Body of pancreas (tissue), 4 donors: ENCODE measurements at regions not wholly inside any gene's neighbourhood (a gene's known extent, or its start where the extent isn't known, plus 50 kb on each side); places are given as distances from the start of the nearest gene placed in this dataset.

ENCODE experiments used
- ATAC-seq: fragments of 150-250 bp; one replicate; pipeline ENCODE4 v1.9.1; 2016
- DNase-seq, 4 donors: peaks; one replicate each; pipeline ENCODE4 v3.0.0-alpha.2; 2019
- H3K27ac ChIP-seq, 4 donors: fragments of 200-600 bp; sonication (generic); 1 replicate in 3 of 4; 2 replicates in 1 of 4; pipeline versions ENCODE4 v1.5.1 to v1.6.1; 2016 to 2019; ENCODE audit warnings: mild to moderate bottlenecking in 1 of 4, mixed read lengths in 1 of 4, moderate library complexity in 1 of 4
- H3K27me3 ChIP-seq, 2 donors: fragments of 200-600 bp; sonication (generic); one replicate each; pipeline ENCODE4 v1.6.0; 2016; ENCODE audit warnings: mild to moderate bottlenecking in 1 of 2
- H3K36me3 ChIP-seq, 2 donors: fragments of 200-600 bp; sonication (generic); replicated peaks in 1 of 2; 2 replicates each; pipeline ENCODE4 v1.5.1; 2016; ENCODE audit warnings: low read depth in 2 of 2; ENCODE audit not compliant: insufficient read depth in 1 of 2
- H3K4me1 ChIP-seq: fragments of 200-600 bp; sonication (generic); one replicate; pipeline ENCODE4 v1.6.0; 2016
- H3K4me3 ChIP-seq, 2 donors: fragments of 200-600 bp; sonication (generic); 1 replicate in 1 of 2; 2 replicates in 1 of 2; pipeline ENCODE4 v1.5.1; 2016 to 2019
- H3K9me3 ChIP-seq, 3 donors: fragments of 200-600 bp; sonication (generic); 1 replicate in 2 of 3; 2 replicates in 1 of 3; pipeline ENCODE4 v1.5.1; 2016
- CTCF ChIP-seq, 7 experiments: fragments of 450-650 bp in 4 of 7; fragments of 200-600 bp in 3 of 7; sonication (generic) in 3 of 7; IDR thresholded peaks; one replicate each; pipeline ENCODE4 v1.5.1; 2016 to 2019; ENCODE audit warnings: antibody characterized with exemption in 7 of 7
- POLR2A ChIP-seq, 3 donors: fragments of 450-650 bp; IDR thresholded peaks; one replicate each; pipeline ENCODE4 v1.6.1; 2016; ENCODE audit warnings: antibody characterized with exemption in 3 of 3, mild to moderate bottlenecking in 2 of 3
- WGBS, 2 donors: methylation state at CpG; one replicate each; pipeline ENCODE4 v1.1.5; 2017; 5-methylcytosine and 5-hydroxymethylcytosine counted together
- intact Hi-C: fragments of 100-400 bp; cut with DNase I; formaldehyde crosslinking; loops from one replicate; pipeline ENCODE4 v1.15.1; 2023

GRCh38 chr9:13992138-13993088 lies 321.5 kb downstream of the NFIB start:
- Histone ChIP-seq H3K27ac (no peak overlapping the region), H3K4me3 (no peak overlapping the region), H3K36me3 (no peaks in the 10 kb centered on the region), H3K27me3 (no peaks in the 10 kb centered on the region), H3K9me3 (no peaks in the 10 kb centered on the region), H3K4me1 (no peaks in the 10 kb centered on the region)
- 74 to 82% methylated on average over 8 of the region's 8 CpGs for WGBS, 2 donors
- intact Hi-C loops: no loop called here
- DNase-seq (no peak), ATAC-seq (no peak)
- TF ChIP-seq POLR2A (IDR thresholded peaks at IDR 0.05) (no peak), CTCF (IDR thresholded peaks at IDR 0.05) (no peak)

GRCh38 chr9:13991395-13991794 lies 322.5 kb downstream of the NFIB start:
- Histone ChIP-seq H3K4me1 (no peaks in the 10 kb centered on the region), H3K36me3 (no peaks in the 10 kb centered on the region), H3K4me3 (no peak overlapping the region), H3K27ac (no peak overlapping the region), H3K27me3 (no peaks in the 10 kb centered on the region), H3K9me3 (no peaks in the 10 kb centered on the region)
- ATAC-seq (no peak), DNase-seq (no peak)
- 85 to 100% methylated on average over 1 of the region's 1 CpG for WGBS, 2 donors
- TF ChIP-seq POLR2A (IDR thresholded peaks at IDR 0.05): no peak
- no peak for TF ChIP-seq CTCF (IDR thresholded peaks at IDR 0.05)
- intact Hi-C loops: no loop called here

GRCh38 chr9:13990994-13991393 lies 322.9 kb downstream of the NFIB start:
- H3K9me3 ChIP-seq: no peaks in the 10 kb centered on the region
- 19 to 26% methylated on average over 4 of the region's 4 CpGs for WGBS, 2 donors
- ATAC-seq: no peak

GRCh38 chr9:13990331-13990730 lies 323.6 kb downstream of the NFIB start:
- ATAC-seq: no peak

More at GRCh38 chr9:13990994-13991393, 322.9 kb downstream of the NFIB start:
- H3K4me3 ChIP-seq: no peak overlapping the region
- TF ChIP-seq CTCF (IDR thresholded peaks at IDR 0.05): no peak
- TF ChIP-seq POLR2A (IDR thresholded peaks at IDR 0.05): no peak
- H3K4me1 ChIP-seq: no peaks in the 10 kb centered on the region
- no peaks in the 10 kb centered on the region for H3K36me3 ChIP-seq
- intact Hi-C loops: no loop called here
- H3K27me3 ChIP-seq: no peaks in the 10 kb centered on the region
- no peak for DNase-seq
- H3K27ac ChIP-seq: no peak overlapping the region

More at GRCh38 chr9:13990331-13990730, 323.6 kb downstream of the NFIB start:
- Histone ChIP-seq H3K36me3 (no peaks in the 10 kb centered on the region), H3K9me3 (no peaks in the 10 kb centered on the region), H3K4me1 (no peaks in the 10 kb centered on the region), H3K27ac (no peak overlapping the region), H3K4me3 (no peak overlapping the region), H3K27me3 (no peaks in the 10 kb centered on the region)
- no peak for TF ChIP-seq POLR2A (IDR thresholded peaks at IDR 0.05)
- TF ChIP-seq CTCF (IDR thresholded peaks at IDR 0.05): no peak
- intact Hi-C loops: no loop called here
- DNase-seq: no peak
